ENCODE measurements at regions not wholly inside any gene's neighbourhood (a gene's known extent, or its start where the extent isn't known, plus 50 kb on each side); places are given as distances from the start of the nearest gene placed in this dataset.

GRCh38 chr2:216911886-216912285, 52.0 kb upstream of the TNP1 start:
- TF ChIP-seq CTCF (IDR thresholded peaks at IDR 0.05) = no peak

DNA sequence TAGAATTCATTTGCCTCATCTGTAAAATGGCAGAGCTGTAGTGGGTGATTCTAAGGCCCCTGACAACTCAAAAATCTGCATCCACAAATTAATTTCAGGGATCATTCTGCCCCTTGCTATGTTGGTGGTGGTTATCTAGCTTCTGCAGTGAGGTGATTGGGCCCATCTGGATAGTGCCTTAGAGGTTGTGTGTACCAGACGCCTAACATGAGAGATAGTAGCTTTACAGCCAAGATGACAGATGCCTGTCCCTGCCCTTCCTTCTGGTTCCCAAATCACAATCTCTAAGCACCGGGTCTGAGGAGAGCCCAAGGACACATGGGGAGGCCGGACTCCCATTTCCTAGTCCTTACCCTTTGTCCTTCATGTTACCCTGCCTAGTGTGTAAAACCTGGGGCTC, 51.1 kb upstream of the TNP1 start:
- no peak for TF ChIP-seq CTCF (IDR thresholded peaks at IDR 0.05)

- no peak for TF ChIP-seq CTCF (IDR thresholded peaks at IDR 0.05)
Observed at GRCh38 chr2:216909541-216910210, 49.8 kb upstream of the TNP1 start.
